ENCODE measurements at regions not wholly inside any gene's neighbourhood (a gene's known extent, or its start where the extent isn't known, plus 50 kb on each side); places are given as distances from the start of the nearest gene placed in this dataset.

GRCh38 chr9:118128313-118128712, 424.1 kb downstream of the TLR4 start (continued):
- TF ChIP-seq IRF3 (IDR thresholded peaks at IDR 0.05): no peak
- TF ChIP-seq BCLAF1 (IDR thresholded peaks at IDR 0.05): no peak
- TF ChIP-seq IRF4 (IDR thresholded peaks at IDR 0.05; ENCODE audit: low read depth, low read length): no peak

DNA sequence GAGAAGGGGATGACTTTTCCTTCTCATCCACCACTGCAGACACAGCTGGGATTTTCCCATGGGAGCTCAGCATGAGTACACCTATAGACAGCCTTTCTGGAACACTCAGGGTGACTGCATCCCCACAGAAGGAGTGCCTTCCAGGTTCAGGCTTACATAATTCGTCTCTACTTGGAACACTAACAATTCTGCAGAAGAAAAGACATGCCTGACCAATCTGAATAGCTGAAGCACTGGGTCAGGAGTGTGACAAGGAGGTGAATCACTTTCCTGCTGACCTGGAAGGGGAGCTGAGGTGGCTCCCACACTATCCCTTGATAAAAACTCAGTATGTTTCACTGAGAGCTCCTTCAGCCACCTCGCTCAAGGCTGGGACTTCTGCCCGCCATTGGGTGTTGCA, 425.3 kb downstream of the TLR4 start:
- ChIA-PET RAD21 (ENCODE audit: unreplicated experiment) (no interaction called here), CTCF (no interaction called here), SMC1A (ENCODE audit: uncharacterized antibody, unreplicated experiment) (no interaction called here), POLR2A (no interaction called here)
- Histone ChIP-seq H3K9me3 (replicated peaks; ENCODE audit: control insufficient read depth, insufficient read depth, low read length) (no peaks in the 10 kb centered on the region), H2AFZ (ENCODE audit: control insufficient read depth, low read depth, low read length) (no peak overlapping the region), H3K4me1 (ENCODE audit: control insufficient read depth, insufficient read depth, low read length) (no peaks in the 10 kb centered on the region), H3K27me3 (replicated peaks in 1 of 2; ENCODE audit: control insufficient read depth in 2 of 2, insufficient read depth in 2 of 2, low read length in 1 of 2) (no peaks in the 10 kb centered on the region), H3K79me2 (ENCODE audit: control insufficient read depth, insufficient read depth, low read length) (no peaks in the 10 kb centered on the region), H3K9ac (ENCODE audit: control insufficient read depth, insufficient read depth, low read length) (no peak overlapping the region), H3K4me3 (no peak overlapping the region), H4K20me1 (ENCODE audit: control insufficient read depth, insufficient read depth) (no peaks in the 10 kb centered on the region), H3K36me3 (ENCODE audit: control insufficient read depth in 2 of 2, insufficient read depth in 2 of 2, low read length in 1 of 2) (no peaks in the 10 kb centered on the region), H3K27ac (ENCODE audit: control insufficient read depth, insufficient read depth) (no peak overlapping the region), H3K4me2 (ENCODE audit: control insufficient read depth, insufficient read depth) (no peak overlapping the region)
- 0% methylated on average over 3 of the region's 3 CpGs for WGBS (ENCODE audit: insufficient coverage, insufficient replicate concordance, low lambda C conversion rate, missing lambda C conversion rate)
- no peak for DNase-seq (ENCODE audit: low read depth, low spot score)
- intact Hi-C loops (cut with micrococcal nuclease; ENCODE audit: unreplicated experiment): no loop called here
- FAIRE-seq: no peak
- no peak for ATAC-seq
- BruUV-seq (replicated peaks): no TSS peak
- in situ Hi-C loops (cut with MboI): no loop called here
- TF ChIP-seq, protein P1, sequence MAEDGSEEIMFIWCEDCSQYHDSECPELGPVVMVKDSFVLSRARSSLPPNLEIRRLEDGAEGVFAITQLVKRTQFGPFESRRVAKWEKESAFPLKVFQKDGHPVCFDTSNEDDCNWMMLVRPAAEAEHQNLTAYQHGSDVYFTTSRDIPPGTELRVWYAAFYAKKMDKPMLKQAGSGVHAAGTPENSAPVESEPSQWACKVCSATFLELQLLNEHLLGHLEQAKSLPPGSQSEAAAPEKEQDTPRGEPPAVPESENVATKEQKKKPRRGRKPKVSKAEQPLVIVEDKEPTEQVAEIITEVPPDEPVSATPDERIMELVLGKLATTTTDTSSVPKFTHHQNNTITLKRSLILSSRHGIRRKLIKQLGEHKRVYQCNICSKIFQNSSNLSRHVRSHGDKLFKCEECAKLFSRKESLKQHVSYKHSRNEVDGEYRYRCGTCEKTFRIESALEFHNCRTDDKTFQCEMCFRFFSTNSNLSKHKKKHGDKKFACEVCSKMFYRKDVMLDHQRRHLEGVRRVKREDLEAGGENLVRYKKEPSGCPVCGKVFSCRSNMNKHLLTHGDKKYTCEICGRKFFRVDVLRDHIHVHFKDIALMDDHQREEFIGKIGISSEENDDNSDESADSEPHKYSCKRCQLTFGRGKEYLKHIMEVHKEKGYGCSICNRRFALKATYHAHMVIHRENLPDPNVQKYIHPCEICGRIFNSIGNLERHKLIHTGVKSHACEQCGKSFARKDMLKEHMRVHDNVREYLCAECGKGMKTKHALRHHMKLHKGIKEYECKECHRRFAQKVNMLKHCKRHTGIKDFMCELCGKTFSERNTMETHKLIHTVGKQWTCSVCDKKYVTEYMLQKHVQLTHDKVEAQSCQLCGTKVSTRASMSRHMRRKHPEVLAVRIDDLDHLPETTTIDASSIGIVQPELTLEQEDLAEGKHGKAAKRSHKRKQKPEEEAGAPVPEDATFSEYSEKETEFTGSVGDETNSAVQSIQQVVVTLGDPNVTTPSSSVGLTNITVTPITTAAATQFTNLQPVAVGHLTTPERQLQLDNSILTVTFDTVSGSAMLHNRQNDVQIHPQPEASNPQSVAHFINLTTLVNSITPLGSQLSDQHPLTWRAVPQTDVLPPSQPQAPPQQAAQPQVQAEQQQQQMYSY (CRISPR knock-in tag; IDR thresholded peaks at IDR 0.05): no peak
- no peak for TF ChIP-seq NFXL1 (IDR thresholded peaks at IDR 0.05; ENCODE audit: borderline replicate concordance)
- TF ChIP-seq FOXM1 (IDR thresholded peaks at IDR 0.05; ENCODE audit: low read depth, low read length): no peak
- no peak for TF ChIP-seq ASH2L (IDR thresholded peaks at IDR 0.05; ENCODE audit: borderline replicate concordance, low read depth)
- TF ChIP-seq, protein P2, sequence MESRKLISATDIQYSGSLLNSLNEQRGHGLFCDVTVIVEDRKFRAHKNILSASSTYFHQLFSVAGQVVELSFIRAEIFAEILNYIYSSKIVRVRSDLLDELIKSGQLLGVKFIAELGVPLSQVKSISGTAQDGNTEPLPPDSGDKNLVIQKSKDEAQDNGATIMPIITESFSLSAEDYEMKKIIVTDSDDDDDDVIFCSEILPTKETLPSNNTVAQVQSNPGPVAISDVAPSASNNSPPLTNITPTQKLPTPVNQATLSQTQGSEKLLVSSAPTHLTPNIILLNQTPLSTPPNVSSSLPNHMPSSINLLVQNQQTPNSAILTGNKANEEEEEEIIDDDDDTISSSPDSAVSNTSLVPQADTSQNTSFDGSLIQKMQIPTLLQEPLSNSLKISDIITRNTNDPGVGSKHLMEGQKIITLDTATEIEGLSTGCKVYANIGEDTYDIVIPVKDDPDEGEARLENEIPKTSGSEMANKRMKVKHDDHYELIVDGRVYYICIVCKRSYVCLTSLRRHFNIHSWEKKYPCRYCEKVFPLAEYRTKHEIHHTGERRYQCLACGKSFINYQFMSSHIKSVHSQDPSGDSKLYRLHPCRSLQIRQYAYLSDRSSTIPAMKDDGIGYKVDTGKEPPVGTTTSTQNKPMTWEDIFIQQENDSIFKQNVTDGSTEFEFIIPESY (IDR thresholded peaks at IDR 0.05): no peak
- no peak for TF ChIP-seq HCFC1 (IDR thresholded peaks at IDR 0.05; ENCODE audit: low read length)
- TF ChIP-seq KDM1A (IDR thresholded peaks at IDR 0.05; ENCODE audit: borderline replicate concordance): no peak
- no peak for TF ChIP-seq IKZF2 (IDR thresholded peaks at IDR 0.05)
- no peak for TF ChIP-seq KAT2A (conservative IDR thresholded peaks at IDR 0.05; ENCODE audit: control insufficient read depth, low read depth, low read length)
- no peak for TF ChIP-seq KLF5 (IDR thresholded peaks at IDR 0.05; ENCODE audit: partially characterized antibody)
- no peak for TF ChIP-seq HDAC6 (IDR thresholded peaks at IDR 0.05; ENCODE audit: unreplicated experiment)
- TF ChIP-seq RUNX3 (IDR thresholded peaks at IDR 0.05; ENCODE audit: low read length): no peak
- no peak for TF ChIP-seq SUZ12 (IDR thresholded peaks at IDR 0.05; ENCODE audit: unreplicated experiment)

Data from GM12878 (cell line).